ENCODE measurements at regions not wholly inside any gene's neighbourhood (a gene's known extent, or its start where the extent isn't known, plus 50 kb on each side); places are given as distances from the start of the nearest gene placed in this dataset.

DNA sequence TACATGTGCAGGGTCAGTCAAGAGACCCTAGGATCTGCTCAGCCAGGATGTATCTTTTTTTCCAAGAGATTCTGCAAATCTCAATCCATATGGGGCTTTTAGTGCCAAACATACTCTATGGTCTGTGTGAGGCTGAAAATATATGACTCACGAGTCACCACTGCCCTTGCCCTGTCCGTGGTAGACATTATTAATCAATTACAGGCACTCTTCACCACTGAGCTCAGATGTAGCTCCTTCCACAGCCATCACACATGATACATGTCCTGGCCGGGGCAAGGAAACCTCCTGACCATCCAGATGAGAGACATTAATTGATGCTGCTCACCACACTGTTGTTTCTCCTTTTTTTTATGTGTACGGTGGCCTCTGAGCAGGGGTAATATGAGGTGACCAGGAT, 90.2 kb upstream of the RET start:
- Histone ChIP-seq H3K27ac (no peak overlapping the region), H3K36me3 (no peaks in the 10 kb centered on the region), H3K4me1 (no peaks in the 10 kb centered on the region), H3K9me3 (no peaks in the 10 kb centered on the region), H3K27me3 (no peaks in the 10 kb centered on the region), H3K4me3 (no peak overlapping the region)
- TF ChIP-seq, protein P1, sequence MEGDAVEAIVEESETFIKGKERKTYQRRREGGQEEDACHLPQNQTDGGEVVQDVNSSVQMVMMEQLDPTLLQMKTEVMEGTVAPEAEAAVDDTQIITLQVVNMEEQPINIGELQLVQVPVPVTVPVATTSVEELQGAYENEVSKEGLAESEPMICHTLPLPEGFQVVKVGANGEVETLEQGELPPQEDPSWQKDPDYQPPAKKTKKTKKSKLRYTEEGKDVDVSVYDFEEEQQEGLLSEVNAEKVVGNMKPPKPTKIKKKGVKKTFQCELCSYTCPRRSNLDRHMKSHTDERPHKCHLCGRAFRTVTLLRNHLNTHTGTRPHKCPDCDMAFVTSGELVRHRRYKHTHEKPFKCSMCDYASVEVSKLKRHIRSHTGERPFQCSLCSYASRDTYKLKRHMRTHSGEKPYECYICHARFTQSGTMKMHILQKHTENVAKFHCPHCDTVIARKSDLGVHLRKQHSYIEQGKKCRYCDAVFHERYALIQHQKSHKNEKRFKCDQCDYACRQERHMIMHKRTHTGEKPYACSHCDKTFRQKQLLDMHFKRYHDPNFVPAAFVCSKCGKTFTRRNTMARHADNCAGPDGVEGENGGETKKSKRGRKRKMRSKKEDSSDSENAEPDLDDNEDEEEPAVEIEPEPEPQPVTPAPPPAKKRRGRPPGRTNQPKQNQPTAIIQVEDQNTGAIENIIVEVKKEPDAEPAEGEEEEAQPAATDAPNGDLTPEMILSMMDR (IDR thresholded peaks at IDR 0.05) = no peak
- peak; percentile 21 for DNase-seq (ENCODE audit: low spot score)

DNA sequence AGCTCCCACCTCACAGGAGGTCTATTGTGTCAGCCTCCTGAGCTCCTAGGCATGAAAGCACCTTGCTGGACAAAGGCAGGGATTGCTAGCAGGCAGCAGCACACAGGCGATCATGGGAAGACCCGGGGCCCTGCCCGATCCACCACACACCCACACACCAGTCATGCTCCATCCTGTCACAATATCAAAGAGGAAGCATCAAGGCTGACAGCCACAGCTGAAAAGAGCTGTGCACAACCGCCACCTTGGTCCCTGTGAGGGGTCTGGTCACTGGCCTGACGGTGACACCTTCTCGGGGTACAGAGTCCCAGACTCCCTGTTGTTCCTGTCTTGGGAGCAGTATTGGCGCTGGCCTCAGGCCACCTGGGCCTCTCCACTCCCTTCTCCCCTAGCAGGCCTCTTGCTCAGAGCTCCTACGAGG, 89.7 kb upstream of the RET start:
- TF ChIP-seq, protein P1 (IDR thresholded peaks at IDR 0.05) = no peak
- peak; percentile 46 for DNase-seq (ENCODE audit: low spot score)
- Histone ChIP-seq H3K9me3 (no peaks in the 10 kb centered on the region), H3K27me3 (no peaks in the 10 kb centered on the region), H3K4me1 (no peaks in the 10 kb centered on the region), H3K27ac (no peak overlapping the region), H3K36me3 (no peaks in the 10 kb centered on the region), H3K4me3 (no peak overlapping the region)

DNA sequence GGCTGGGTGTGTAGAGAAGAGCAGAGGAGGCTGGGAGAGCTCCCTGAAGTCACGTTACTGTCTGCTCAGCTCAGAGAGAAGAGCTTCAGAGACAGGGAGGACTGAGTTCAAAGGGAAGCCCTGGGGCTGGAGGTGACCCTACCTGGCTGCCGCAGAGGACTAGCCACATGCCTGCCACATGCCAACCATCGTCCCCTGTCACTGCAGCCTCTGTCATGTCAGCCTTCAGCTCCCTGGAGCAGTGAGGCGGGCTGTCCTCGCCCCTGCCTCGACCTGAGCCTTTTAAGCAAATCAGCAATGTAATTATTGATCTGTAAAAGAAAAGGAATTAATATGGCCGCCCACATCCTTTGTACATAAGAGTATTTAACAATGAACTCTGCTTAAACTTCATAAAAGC, 89.3 kb upstream of the RET start:
- TF ChIP-seq, protein P1 (IDR thresholded peaks at IDR 0.05) = no peak
- DNase-seq (ENCODE audit: low spot score) = peak; percentile 56

DNA sequence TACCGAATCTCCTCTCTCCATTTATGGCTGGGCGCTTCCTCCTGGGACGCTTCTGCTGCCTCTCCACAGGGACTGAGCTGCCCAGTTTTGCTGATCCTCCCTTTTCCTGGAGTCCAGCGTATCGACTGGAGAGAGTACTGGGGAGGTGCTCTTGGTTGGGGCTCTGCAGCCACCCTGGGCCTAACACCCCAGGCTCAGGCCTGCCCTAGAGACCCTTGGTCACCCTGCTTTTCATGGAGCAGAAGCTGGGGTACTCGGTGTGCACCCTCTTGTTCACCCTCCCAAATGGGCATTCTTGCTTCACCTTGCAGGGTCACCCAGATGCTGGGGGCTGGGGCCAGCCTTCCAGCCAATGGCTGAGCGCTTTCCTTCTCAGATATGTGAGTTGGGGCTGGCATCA, 88.8 kb upstream of the RET start:
- Histone ChIP-seq H3K27ac (no peak overlapping the region), H3K27me3 (no peaks in the 10 kb centered on the region), H3K36me3 (no peaks in the 10 kb centered on the region), H3K4me3 (no peak overlapping the region), H3K9me3 (no peaks in the 10 kb centered on the region), H3K4me1 (no peaks in the 10 kb centered on the region)
- TF ChIP-seq, protein P1 (IDR thresholded peaks at IDR 0.05) = no peak
- no peak for DNase-seq (ENCODE audit: low spot score)

More for the DNA sequence above, 89.3 kb upstream of the RET start:
- H3K4me1 ChIP-seq = no peaks in the 10 kb centered on the region
- no peak overlapping the region for H3K4me3 ChIP-seq
- no peaks in the 10 kb centered on the region for H3K9me3 ChIP-seq
- H3K36me3 ChIP-seq = no peaks in the 10 kb centered on the region
- no peaks in the 10 kb centered on the region for H3K27me3 ChIP-seq
- H3K27ac ChIP-seq = no peak overlapping the region

DNA sequence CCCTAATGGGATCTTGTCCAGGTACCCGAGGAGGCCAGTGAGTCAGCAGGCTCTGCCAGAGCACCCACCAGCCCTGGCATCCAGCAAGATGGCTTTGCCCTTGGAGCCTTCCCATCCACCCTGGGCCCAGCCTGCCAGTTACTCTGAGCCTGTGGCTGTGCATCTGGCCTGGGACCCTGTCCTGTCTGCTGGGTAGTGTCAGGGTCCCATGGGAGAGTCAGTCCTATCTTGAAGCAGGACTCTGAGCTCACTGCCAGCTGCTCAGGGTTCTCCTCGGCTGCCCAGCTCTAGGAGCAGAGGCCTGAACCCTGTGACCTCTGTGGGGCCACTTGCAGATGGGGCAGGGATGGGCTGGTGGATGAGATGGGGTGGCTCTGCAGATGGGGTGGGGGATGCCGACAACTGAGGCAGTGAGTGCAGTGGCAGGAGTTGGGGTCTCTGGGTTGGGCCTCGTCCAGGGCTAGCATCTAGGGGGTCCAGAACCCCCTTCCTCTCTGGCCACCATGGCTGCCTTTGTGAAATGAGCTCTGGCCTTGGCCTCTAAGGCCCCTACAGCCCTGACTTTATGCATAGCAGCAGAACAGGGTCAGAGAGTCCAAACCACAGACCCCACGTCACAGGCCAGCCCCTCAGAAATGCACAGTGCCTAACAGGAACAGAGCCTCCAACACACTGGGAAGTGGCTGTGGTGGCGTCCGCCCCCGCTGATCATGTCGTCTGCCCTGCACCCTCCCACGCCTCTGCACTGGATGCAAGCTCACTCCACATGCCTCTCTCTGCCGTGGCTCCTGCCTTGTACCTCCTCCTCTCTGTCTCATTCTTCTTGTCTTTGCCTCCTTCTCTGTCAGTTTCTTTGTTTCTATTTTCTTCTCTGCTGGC, 88.1 kb upstream of the RET start:
- Histone ChIP-seq H3K36me3 (no peaks in the 10 kb centered on the region), H3K9me3 (no peaks in the 10 kb centered on the region), H3K4me3 (no peak overlapping the region), H3K27ac (no peak overlapping the region), H3K27me3 (no peaks in the 10 kb centered on the region), H3K4me1 (no peaks in the 10 kb centered on the region)
- TF ChIP-seq, protein P1 (IDR thresholded peaks at IDR 0.05) = no peak
- no peak for DNase-seq (ENCODE audit: low spot score)

All from right atrium auricular region (tissue), 2 donors.